ACHN (cell line): ENCODE measurements at regions not wholly inside any gene's neighbourhood (a gene's known extent, or its start where the extent isn't known, plus 50 kb on each side); places are given as distances from the start of the nearest gene placed in this dataset.
"Not testable (repeated sequence)": the region's sequence is repeated elsewhere in the genome, so short reads cannot be mapped to it uniquely, and the experiment has no call there.

Source experiments
- DNase-seq: peaks from one replicate; pipeline ENCODE4 v3.0.0-alpha.2; 2015
- in situ Hi-C: cut with HindIII; loops from 2 replicates; pipeline ENCODE4 v1.10.0; 2017; ENCODE audit warnings: low sequenced_read_pairs, low pct_ligation_motif_present, low pct_unique_long_range_greater_than_20kb

DNA sequence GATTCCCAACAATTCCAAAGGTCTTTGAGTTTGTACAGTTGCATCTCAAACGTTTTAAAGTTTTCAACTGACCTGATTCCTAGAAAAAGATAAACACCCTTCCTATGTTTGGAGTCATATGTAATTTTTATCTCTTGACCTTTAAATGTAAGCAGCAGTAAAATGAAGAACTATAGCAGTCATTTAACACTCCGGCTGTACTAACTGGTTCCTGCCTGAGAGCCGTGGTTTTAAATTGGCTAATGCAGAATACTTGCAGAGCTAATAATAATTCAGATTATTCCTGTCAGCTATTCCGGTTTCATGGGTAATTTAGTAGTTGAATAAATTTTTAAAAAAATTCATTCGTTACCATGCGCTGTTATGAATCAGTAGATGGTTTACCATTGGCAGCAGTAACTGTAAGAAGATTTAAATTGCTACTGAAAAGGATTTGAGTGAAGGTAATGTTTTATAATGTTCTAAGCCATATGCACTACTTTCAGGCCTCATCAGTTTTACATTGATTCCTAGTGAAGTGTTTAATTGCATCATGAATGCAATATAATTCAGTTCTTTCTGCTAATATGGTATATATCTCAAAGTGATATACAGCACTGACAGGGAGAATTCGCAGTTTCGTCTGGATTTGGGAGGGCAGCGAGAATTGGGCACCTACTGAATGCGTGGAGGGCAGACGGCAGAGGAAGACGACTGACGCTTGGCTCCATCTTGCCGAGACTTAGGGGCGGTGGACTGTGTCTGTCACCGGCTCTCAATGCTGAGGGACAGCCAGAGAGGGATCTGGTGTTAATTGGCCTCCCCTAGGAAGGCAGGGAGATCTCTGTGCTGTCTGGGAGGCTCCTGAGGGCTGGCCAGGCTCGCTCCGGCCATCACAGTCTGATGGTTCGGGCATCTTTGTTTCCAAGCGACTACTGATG, 217.7 kb downstream of the PHETA1 start:
- DNase-seq, result no peak
- in situ Hi-C loops, result no loop called here

- in situ Hi-C loops, result no loop called here
- no peak for DNase-seq
These were observed 218.5 kb downstream of the PHETA1 start for GRCh38 chr12:111150360-111150759.

- in situ Hi-C loops, result no loop called here
- no peak for DNase-seq
These were observed 219.6 kb downstream of the PHETA1 start for GRCh38 chr12:111149299-111149698.

DNA sequence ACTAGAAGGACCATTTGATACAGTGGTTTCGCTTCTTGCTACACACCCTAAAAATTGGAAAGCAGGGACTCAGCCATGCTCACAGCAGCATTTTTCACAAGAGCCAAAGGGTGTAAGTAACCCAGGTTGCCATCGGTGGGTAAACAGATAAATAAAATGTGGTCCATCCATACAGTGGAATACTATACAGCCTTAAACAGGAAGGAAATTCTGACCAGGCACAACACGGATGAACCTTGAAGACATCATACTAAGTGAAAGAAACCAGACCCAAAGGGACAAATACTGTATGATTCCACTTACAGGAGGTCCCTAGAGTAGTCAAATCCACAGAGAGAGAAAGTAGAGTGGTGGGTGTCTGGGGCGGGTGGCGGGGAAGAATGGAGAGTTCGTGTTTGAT, 220.9 kb downstream of the PHETA1 start:
- no peak for DNase-seq
- in situ Hi-C loops, result no loop called here

DNA sequence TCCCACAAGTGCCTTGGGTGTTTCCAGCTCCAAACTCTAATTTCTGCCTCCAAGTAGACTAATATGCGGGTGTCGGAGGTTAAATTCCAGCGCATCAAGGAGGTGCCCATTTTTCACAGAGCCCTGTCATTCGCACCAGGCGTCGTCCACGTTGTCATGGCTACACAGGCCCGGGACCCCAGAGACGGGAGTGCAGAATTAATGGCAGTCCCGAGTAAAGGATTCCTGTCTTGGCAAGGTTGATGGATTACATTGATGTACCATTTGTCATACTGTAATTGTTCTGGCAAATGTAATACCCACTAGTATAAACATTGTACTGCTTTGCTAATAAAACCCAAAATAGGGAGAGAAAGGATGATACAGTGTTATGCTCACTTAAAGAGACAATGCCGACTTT, 222.9 kb upstream of the MYL2 start:
- in situ Hi-C loops, result no loop called here

DNA sequence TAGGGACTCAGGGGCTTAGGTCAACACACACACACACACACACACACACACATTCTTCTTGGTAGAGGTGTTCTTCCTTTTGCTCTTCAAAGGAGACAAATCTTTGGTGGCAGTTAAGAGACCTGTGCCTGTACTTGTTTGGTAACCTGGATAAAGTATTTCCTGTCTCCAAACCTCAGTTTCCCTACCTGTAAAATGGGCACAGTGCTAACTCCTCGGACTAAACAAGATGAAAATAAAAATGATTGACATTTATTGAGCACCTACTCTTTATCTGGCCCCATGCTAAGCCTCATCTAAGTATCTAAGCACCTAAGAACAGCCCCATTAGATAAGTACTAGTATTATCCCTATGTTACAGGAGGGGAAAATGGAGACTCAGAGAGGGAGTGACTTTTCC, 220.8 kb upstream of the MYL2 start:
- no peak for DNase-seq
- in situ Hi-C loops, result no loop called here

More for the DNA sequence above, 222.9 kb upstream of the MYL2 start:
- no peak for DNase-seq

DNA sequence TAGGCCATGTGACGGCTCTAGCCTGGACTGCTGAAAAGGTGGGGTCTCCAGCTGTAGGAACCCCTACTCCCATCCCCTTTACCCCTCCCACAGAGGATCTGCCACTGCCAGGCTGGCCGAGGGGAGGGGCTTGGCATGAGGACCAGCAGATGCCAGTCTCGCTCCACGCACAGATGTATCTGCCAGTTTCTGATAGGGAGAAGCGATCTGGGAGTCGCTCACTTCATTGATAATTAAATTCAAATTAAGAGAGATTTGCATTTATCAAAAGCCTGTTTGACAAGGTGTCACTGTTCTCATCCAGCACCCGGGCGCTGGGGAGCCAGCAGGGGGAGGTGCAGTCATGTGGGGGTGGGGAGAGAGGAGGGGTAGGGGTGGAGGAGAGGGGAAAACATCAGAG, 217.6 kb upstream of the MYL2 start:
- DNase-seq, result no peak
- in situ Hi-C loops, result no loop called here

- in situ Hi-C loops, result no loop called here
- DNase-seq, result no peak
These were observed 215.0 kb upstream of the MYL2 start for GRCh38 chr12:111135293-111135832.

DNA sequence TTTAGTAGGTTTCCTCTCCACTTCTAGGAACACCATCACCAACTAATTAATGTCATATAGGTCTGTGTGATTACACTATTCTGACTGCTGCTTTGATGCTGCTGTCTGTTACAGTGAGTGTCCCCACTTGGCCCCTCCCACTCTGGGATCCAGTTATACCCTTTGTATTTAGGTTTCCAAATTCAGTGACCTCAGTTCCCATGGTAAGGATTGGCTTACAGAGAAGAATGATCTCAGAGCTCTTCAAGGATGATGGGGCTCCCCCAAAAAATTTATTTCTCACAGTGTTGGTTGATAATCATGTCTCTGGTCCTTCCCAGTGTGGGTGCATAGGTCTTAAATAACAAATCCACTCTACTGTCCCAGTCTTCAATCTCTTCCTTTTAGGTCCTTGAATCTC, 210.0 kb upstream of the MYL2 start:
- in situ Hi-C loops, result no loop called here

DNA sequence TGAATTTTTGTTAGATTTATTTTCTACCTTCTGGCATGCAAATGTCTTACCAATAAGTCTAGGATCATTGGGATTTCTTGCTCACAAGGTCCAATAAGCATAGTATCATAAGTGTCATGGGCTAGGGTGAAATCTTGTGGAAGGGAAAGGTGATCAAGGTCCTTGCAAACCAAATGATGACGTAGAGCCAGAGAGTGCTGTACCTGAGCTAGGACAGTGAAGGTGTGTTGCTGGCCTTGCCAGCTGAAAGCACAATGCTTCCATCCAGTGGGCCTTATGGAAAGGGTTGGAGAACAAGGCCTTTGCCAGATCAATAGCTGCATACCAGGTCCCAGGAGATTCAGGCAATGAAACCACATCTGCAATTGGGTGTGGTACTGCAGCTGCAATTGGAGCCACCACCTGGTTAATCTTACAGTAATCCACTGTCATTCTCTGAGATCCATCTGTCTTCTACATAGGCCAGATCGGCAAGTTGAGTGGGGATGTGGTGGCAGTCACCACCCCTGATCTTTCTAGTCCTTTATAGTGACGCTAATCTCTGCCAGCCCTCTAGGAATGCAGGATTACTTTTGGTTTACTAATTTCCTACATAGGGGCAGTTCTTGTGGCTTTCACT, 208.9 kb upstream of the MYL2 start:
- in situ Hi-C loops, result no loop called here
- no peak for DNase-seq

More for the DNA sequence above, 210.0 kb upstream of the MYL2 start:
- DNase-seq, result no peak

DNA sequence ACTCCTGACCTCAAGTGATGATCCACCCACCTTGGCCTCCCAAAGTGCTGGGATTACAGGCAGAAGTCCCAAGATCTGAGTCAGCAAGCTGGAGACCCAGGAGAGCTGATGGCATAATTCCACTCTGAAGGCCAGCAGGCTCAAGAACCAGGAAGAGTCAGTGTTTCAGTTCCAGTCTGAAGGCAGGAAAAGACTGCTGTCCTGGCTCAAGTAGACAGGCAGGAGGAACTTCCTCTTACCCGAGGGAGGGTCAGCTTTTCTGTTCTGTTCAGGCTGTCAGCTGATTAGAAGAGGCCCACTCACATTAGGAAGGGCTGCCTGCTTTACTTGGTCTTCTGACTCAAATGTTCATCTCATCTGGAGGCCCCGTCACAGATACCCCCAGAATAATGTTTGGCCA, 206.0 kb upstream of the MYL2 start:
- no peak for DNase-seq
- in situ Hi-C loops, result no loop called here

DNA sequence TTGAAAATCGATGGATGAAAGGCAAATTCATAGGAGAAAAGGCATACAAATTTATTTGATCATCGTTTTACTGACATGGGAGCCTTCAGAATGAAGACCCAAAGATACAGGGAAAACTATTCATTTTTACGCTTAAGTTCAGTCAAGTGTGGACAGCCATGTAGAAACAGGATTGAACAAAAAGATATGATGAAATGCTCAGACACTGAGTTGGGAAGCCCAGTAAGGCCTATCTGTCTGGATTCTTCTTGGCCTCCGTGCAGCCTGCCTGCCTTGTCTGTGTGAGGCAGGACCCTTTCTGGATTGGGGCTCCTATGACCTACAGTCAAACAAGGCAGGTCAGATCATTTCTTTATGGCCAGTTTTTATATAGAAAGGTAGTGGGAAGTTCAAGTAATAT, 203.8 kb upstream of the MYL2 start:
- DNase-seq, result no peak

DNA sequence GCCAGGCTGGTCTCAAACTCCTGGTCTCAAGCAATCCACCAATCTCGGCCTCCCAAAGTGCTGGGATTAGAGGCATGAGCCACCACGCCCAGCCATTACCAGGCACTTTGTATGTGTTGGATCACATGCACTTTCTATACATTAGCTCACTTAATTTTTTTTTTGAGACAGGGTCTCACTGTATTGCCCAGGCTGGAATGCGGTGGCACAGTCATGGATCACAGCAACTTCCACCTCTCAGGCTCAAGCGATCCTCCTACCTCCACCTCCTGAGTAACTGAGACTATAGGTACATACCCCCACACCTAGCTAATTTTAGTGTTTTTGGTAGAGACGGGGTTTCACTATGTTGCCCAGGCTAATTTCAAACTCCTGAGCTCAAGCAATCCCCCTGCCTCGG, 203.0 kb upstream of the MYL2 start:
- in situ Hi-C loops, result no loop called here
- DNase-seq, result no peak

More for the DNA sequence above, 203.8 kb upstream of the MYL2 start:
- in situ Hi-C loops, result no loop called here

DNA sequence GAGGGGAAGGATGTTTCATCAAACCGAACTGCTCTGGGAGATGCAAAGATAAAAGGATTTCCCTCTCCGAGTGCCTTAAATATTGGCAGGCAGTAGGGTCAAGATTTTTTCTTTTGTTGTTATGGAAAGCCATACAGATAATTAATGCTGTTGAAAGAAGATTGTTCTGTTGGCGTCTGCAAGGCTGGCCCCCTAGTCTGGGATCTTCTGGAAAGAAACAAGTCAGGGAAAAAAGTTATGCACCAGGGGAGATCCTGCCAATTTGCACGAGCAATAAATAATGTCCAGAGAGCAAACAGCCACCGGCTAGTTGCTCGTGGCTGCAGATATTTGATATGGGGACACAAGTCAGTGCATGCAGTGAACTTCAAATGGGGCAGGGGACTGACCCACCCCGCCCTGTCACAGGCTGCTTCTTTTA, 202.1 kb upstream of the MYL2 start:
- in situ Hi-C loops, result no loop called here
- no peak for DNase-seq

DNA sequence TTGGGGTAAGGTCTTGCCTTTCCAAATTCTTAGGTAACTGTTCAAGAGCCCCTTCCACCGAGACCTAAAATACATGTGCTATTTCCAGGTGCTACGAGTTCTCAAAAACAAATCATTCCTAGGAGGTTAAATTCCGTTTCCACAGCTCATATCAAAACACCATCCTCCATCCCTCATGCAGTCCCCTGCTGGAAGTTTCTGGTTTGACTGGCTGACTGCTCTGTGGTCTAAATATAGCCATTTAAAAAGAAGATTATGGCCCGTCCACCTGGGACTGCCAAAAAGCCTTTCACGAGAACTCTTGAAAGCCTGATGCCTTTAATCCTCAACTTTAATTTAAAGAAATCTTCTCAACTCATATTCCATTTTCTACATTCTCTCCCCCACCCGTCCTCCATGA, 201.5 kb upstream of the MYL2 start:
- in situ Hi-C loops, result no loop called here
- no peak for DNase-seq

GRCh38 chr12:111120578-111120977, 200.2 kb upstream of the MYL2 start:
- in situ Hi-C loops, result no loop called here
- no peak for DNase-seq

- in situ Hi-C loops, result no loop called here
- DNase-seq, result no peak
These were observed 196.6 kb upstream of the MYL2 start for GRCh38 chr12:111117017-111117416.

GRCh38 chr12:111113313-111113712, 192.9 kb upstream of the MYL2 start:
- in situ Hi-C loops, DNase-seq: not testable (repeated sequence)

- in situ Hi-C loops, result no loop called here
- DNase-seq, result no peak
These were observed 192.1 kb upstream of the MYL2 start for GRCh38 chr12:111112311-111113098.
